Pulmonary artery endothelial cell (primary cell): ENCODE measurements at regions not wholly inside any gene's neighbourhood (a gene's known extent, or its start where the extent isn't known, plus 50 kb on each side); places are given as distances from the start of the nearest gene placed in this dataset.
"Not testable (repeated sequence)": the region's sequence is repeated elsewhere in the genome, so short reads cannot be mapped to it uniquely, and the experiment has no call there.

Experiments used
- DNase-seq: peaks from one replicate; pipeline ENCODE4 v3.0.0-alpha.2; 2011; ENCODE audit warnings: low read depth, low spot score

DNA sequence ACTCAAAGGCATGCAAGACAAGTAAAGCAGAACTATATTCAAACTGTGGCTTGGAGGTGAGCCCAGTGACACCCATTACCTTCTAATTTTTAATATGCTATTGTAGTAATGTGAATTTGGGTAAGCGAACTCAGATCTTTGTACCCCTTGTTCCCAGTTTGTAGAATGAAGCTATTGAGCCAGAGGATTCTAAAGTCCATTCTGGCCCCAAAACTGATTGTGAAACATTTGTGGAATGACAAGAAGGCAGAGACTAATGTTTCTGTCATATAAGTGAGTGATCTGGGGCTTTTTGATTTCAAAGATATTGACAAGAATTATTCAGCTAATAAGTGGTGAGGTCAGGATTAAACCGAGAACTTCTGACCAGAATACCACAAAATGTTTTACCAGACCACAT is 283.8 kb upstream of the CA10 start:
- no peak for DNase-seq

DNA sequence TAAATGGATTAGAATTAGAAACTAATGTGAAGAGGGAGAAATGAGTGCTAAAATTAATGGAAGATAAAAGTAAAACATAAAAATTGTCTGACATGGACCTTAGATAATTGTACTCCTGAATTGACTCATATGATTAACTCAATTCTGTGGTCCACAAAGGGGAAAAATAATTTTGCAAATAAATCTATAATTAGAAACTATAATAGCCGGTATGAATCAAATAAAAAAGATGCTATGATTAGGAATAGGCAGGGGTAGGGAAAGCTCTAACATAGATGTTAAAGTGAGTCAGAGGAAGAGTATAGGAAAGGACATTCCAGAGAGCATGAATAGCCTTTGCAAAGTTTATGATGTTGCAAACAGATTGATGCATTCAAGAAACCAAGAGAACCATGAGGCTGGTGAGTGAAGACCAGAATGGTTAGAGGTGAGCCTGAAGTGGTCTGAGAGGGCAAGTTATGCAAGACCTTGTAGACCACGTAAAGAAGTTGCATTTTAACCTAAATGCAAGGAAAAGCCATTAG is 262.1 kb upstream of the CA10 start:
- no peak for DNase-seq

DNA sequence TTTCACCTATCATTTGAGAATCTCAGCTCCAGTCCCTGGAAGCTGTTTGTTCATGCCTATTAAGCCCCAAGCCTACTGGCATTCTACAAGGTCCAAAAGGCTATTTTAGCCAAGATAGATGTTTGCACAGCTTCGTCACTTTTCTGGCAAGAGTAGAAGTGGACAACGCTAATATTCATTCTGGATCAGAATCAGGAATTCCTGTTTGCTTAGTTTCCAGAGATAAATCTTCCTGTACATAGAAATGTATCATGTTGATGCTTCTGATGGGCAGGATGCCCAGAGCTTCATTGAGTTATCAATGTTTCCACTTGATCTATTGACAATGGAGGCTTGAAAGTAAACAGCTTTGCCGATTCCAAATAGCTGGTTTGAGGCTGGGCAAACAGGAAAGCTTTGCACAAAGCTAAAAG is 260.7 kb upstream of the CA10 start:
- DNase-seq, result no peak

DNA sequence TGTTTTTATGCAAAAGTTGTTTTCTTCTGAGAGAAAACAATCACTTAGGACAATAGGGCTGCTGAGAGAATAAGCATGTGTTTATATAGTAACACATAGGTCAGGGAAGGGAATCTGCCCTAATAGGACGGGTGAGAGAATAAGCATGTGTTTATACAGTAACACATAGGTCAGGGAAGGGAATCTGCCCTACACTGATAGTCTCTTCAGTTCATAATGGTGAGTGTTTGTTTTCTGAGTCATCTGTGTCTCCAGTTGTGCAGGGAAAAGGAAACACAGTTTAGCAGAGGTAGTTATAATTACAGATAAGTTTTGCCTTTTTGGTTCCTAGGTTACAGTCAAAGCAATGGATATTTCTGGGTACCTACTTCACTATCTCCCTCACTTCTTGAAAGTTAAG is 252.3 kb upstream of the CA10 start:
- DNase-seq, result no peak

DNA sequence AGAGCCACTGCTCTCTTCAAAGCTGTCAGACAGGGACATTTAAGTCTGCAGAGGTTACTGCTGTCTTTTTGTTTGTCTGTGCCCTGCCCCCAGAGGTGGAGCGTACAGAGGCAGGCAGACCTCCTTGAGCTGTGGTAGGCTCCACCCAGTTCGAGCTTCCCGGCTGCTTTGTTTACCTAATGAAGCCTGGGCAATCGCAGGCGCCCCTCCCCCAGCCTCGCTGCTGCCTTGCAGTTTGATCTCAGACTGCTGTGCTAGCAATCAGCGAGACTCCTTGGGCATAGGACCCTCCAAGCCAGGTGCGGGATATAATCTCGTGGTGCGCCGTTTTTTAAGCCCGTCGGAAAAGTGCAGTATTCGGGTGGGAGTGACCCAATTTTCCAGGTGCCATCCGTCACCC is 250.7 kb upstream of the CA10 start:
- DNase-seq, result not testable (repeated sequence)

DNA sequence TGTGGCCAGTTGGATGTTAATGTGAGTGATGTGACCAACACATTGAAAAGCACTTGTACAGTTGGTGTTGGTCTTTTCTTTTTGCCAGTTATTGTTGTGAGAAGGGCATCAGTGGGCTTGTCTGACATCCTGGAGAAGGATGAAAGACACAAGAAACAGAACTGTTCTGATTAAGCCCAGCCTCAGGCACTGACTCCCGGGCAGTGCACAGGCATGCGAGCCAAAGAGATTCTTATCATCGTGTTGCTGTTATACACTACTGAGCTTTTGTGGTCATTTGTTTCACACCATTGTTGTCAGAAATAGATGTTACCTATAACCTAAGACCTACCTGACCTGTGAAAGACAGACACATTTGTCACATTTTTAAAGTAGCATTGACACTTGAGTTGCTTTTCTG is 236.8 kb upstream of the CA10 start:
- no peak for DNase-seq

DNA sequence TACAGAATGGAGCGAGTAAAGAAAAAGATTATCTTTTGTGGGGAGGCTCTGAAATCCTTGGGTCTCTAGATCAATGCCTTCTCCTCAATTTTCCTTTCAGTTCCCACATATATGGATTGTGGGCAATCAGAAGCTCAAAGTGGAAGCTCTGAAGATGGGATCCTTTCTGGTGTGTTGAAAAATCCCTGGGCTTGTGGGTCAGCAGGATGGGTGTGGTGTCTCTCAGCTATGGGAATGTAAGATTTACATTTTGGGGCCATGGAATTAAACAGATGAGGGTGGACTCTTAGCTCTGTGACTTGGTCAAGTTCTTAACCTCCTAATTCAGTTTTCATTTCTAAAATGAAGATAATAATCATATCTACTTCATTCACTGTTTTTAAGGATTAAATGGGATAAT is 231.9 kb upstream of the CA10 start:
- no peak for DNase-seq

DNA sequence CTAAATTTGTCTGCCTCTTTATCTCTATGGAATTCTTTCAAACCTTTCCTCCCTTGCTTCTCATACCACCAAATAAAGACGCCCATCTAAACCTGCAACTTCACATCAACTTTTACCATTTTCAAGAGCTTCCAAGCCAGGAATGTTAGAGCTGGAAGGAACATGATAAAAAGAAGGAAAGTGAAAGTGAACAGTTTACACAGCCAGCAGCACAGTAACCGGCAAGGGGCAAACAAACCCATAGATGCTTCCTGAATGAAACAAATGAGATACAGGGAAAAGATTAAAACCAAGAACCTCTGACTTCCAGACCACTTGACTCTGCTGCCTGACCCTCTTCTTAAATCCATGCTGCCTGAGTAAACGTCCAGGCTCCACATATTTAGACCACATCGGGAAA is 231.1 kb upstream of the CA10 start:
- DNase-seq, result no peak

DNA sequence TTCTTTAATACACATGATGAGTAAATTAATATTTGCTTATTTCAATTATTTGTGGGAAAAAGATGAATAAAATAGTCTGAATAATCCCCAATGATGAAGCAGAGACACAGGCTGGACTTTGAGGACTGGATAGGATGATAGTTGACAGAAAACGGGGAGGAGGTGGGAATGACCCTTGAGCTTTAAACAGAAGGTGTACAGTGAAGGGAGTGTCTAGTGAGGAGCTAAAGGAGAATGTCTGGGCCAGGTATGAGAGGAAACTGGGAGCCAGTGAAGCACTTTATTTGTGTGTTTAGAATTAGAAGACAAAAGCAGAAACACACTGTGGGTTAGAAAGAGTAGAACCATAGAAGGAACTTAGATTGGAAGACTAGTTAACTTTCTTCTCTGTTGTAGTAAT is 230.4 kb upstream of the CA10 start:
- no peak for DNase-seq

DNA sequence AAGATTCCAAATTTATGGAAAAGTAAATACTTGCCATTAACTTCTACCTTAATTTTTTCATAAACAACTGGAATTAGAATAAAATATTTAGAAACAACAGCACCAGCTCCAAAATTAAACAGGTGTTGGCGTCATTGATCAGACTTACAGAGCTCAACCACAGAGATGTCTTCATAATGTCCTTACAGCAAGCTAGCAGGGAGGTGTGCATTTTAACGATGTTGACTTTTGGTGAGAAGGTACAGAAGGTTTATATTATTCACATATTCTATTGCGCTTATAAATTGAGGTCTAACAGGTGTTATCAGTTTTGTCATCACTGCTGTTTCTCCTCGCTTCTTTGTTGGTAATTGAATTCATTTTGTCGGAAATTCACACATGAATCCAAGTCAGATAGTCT is 226.2 kb upstream of the CA10 start:
- DNase-seq, result no peak

DNA sequence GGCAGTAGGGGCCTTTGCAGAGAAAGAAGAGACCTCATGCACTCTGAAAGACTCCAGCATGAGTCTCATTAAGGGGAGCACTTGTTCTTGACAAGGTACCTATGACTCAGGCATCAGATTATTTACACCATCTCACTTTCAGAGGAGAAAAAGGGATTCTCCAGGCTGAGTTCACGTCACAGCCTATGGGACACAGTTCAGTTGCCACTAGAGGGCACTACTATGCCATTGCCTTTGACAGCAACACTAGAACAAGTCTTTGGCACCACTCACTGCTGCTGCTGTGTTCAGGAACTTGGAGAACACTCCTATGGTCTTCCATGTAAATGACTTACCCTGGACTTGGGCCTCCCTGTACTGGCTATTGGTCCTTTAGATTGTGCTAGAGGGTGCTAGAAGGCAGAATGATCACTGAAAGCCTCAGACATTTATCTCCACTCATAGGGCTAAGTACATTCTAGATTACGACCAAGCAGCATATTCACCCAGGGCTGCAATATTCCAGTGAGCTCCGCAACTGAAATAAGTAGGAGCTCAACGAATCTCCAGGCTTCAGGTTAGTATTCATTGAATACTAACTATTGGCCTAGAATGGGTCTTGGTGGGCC is 225.1 kb upstream of the CA10 start:
- no peak for DNase-seq

DNA sequence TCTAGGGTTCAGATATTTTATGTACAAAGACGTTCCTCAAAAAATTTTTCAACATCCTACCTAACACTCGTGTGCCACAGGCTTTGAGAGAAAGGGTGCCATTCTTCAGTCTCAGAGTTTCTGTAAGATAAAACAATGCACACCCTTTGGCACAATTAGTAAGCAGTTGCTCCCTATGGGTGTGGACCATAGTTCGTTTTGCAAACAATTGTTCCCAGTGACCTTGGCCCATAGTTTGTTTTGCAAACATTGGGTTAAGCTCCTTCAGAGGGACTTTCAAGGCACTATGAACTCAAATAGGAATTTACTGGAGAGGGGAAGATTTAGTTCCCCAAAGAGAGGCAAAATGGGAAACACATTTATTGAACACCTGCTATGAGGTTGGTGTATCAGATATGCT is 220.3 kb upstream of the CA10 start:
- DNase-seq, result no peak

DNA sequence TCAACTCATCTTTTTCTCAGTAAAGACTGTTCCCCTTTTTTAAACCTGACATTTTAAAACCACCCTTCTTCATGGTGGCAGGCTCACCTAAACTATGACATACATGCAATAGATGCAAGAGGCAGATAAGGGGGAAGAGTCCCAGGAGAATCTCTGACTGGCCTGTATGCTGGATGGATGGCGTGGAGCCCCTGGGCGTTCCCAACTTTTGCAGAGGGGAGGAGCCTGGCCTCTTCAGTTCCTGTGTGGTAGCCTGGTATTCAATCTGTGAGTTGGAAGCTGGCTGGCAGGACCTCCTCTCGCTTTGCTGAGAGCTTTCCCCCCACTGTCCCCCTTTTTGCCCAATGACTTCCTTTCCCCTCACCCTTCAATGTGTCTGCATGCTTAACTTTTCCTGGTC is 217.6 kb upstream of the CA10 start:
- DNase-seq, result no peak

DNA sequence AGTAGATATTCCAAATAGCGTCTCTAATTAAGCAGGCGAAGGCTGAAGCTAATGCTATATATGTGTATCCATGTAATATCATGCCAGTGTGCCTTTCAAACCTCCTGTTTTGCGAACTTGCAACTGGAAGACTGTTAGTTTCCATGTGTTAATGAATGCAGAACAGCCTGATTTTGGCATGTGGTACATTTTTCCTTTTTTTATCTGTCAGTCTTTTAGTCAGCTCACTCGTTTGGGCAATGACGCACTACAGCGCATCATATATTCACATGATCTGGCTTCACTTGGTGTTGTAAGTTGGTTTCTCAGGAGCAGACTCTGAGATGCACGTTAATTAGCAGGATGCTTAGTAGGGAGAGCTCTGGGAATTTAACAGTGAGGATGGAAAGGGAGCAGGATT is 210.4 kb upstream of the CA10 start:
- no peak for DNase-seq

DNA sequence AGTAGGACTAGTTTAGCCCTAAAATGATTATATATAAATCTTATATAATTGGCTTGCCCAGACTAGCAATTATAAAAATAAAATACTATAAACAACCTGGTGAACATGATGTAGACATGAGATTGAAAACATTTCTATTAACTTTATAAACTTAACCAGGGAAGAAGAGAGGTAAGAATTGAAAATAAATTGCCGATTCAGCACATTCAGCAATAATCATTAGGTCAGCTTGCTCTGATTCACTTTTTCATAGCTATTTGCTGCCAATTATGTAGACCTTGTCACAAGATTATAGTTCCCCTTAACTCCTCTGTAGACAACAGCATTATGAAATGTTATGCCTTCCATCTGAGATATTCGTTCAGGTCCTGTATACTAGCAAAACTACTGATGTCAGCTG is 199.3 kb upstream of the CA10 start:
- DNase-seq, result no peak

DNA sequence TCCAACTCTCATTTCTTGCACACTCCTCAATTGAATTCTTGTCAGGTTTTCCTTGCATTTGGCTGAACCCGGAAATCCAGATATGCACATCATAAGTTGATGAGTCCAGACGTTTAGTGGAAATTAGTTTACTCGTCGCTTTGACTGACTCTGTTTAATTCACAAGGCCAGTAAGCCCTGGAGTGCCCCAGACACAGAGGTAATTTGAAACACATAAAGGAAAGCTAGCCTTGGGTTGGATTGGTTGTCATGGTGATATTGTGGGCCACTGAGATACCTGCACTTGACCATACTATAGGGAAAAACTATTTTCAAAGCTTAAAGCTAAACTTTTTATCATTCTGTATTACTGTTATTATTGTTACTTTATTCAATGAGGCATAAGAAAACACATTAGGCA is 178.3 kb upstream of the CA10 start:
- DNase-seq, result no peak

DNA sequence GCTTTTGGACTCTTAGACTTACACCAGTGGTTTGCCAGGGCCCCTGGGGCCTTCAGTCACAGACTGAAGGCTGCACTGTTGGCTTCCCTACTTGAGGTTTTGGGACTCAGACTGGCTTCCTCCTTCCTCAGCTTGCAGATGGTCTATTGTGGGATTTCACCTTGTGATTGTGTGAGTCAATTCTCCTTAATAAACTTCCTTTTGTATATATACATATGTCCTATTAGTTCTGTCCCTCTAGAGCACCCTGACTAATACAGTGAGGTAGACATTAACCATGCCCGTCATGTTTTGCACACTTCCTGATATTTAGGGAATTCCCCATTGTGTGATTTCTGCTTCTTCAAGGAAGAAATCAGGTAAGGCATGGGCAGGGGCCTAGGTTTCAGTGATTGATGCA is 147.8 kb upstream of the CA10 start:
- DNase-seq, result no peak

DNA sequence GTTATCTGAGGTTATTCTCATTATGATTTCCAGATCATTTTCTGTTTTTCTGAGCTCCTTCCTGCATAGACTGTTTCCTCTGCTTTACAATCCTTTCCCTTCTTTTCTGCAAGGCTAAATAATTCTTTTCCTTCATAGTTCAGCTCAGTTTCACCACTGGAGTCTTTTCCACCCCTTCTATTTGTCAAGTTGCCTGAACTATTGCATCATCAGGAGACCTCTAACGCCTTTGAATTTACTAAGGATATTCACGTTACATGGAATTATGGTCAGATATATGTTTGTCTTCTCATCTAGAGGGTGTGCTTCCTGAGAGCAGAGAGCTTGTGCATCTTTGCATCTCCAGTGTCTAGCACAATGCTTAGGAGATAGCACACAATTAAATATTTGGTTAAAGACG is 140.4 kb upstream of the CA10 start:
- DNase-seq, result no peak

DNA sequence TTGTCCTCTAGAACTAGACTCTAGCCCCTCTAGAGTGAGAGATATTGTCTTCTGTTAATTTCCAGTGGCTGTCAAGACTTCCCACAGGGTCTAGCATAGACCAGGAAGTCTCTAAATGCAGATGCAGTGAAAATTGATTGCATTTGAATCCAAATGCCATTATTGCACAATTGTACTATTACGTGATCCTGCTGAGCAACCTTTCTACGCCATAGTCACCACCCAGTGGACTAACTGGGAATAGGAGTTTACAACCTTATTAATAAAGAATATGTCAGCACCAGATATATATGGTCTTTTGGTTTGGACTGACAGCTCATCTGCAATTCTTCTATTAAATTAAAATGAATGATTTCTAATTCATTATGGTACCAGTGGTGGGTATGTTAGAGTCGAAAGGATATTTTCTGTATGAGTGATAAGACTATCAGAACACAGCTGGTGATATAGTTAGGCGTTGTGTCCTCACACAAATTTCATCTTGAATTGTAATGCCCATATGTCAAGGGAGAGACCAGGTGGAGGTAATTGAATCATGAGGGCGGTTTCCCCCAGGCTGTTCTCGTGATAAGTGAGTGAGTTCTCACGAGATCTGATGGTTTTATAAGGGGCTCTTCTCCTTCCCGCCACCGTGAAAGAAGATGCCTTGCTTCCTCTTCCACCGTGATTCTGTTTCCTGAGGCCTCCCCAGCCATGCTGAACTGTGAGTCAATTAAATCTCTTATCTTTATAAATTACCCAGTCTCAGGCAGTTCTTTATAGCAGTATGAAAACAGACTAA is 138.9 kb upstream of the CA10 start:
- DNase-seq, result no peak

DNA sequence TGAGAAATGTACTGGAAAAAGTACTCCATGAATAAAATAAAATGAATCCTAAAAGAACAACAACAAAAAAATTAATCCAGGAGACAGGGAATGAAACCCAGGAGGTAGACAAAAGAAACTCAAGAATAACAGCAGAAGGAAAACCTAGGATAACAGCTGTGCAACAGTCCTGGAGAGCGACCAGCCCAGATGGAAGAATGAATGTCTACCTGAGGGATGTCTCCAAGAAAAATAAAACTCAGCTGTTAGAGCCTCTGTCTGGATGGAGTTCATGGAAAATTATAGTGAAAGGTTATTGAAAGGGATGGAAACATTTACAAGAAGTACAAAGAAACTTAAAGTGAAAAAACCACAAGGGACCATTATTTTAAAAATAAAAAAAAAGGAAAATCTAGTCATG is 135.8 kb upstream of the CA10 start:
- DNase-seq, result no peak

DNA sequence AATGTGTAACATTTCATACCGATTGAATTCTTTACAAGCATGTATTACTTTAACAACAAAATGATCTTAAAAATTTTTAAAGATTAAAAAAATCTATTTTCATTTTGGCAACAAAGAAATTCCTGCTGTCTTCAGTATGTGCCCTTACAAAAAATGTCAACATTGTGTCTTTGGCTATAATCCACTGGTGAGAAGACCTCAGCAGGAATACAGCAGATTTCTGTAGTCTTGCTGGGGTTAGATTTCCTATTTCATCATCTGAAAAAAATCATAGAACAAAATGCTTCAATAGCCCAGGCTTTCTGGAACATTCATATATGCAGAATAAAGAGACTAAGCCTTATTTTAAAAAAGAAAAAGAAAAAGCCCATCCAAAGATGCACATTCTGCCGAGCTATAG is 129.1 kb upstream of the CA10 start:
- DNase-seq, result no peak

DNA sequence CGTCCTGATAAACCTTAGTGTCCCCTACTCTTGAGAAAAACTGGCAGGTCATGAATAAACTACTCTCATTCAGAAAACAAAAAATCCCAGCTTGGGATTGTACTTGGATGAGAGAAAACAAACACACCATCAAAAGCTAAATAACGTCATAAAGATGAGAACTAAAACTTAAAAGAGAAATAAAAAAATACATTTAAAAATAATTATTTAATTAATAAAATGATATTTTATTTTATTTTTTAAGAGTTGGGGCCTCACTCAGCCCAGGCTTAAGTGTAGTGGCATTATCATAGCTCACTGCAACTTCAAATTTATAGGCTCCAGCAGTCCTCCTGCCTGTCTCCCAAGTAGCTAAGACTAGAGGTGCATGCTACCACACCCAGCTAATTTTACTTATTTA is 125.4 kb upstream of the CA10 start:
- DNase-seq, result no peak

DNA sequence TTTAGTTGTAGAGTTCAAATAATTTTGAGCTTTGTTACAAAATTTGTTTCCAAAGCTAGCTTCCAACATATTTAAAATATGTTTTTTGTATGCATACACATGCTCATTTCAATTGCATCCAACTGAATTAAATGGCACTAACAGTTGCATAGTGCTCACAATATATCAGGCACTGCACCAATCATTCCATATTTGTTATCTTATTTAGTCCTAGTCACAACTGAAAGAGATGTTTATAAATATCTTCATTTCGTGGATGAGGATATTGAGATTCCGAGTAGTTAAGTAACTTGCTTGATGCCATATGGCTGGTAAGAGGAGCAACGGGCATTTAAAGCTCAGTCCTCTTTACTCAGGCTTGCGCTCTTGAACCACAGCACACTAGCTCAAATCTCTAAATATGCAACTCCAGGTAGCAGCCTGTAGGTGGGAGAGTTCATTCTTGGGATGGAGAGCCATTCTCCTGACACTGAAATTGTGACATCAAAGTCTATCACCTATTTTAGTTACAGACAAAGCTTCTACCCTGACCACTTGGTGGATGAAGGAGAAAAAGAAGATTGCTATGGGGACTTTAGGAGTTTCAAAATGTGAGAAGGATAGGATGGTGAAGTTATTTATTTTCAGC is 118.0 kb upstream of the CA10 start:
- no peak for DNase-seq
